Natural killer cell (primary cell): ENCODE measurements at regions not wholly inside any gene's neighbourhood (a gene's known extent, or its start where the extent isn't known, plus 50 kb on each side); places are given as distances from the start of the nearest gene placed in this dataset.

Experiments used
- ATAC-seq, 3 donors: fragments of 150-1000 bp in 2 of 3; fragments of 200-7000 bp in 1 of 3; cut with Tn5 transposase; 1 replicate in 1 of 3; 2 replicates in 2 of 3; pipeline ENCODE4 v1.10.0; 2021; ENCODE audit warnings: mild to moderate bottlenecking in 2 of 3, moderate library complexity in 2 of 3
- DNase-seq, 2 donors: peaks; one replicate each; pipeline versions ENCODE4 v3.0.0 to v3.0.0-alpha.2; 2013 to 2021; ENCODE audit warnings: mixed read lengths in 1 of 2
- H3K27ac ChIP-seq: one replicate; pipeline ENCODE4 v1.5.1; 2013; ENCODE audit warnings: mild to moderate bottlenecking, low read length
- H3K27me3 ChIP-seq: one replicate; pipeline ENCODE4 v1.6.1; 2013; ENCODE audit warnings: low read length; ENCODE audit not compliant: control insufficient read depth, insufficient read depth
- H3K36me3 ChIP-seq: one replicate; pipeline ENCODE4 v1.6.1; 2013; ENCODE audit warnings: low read length; ENCODE audit not compliant: control insufficient read depth, insufficient read depth
- H3K4me1 ChIP-seq: one replicate; pipeline ENCODE4 v1.6.1; 2013; ENCODE audit warnings: low read length; ENCODE audit not compliant: control insufficient read depth, insufficient read depth
- H3K4me3 ChIP-seq: one replicate; pipeline ENCODE4 v1.5.1; 2013; ENCODE audit warnings: low read length
- H3K9me3 ChIP-seq: one replicate; pipeline ENCODE4 v1.6.1; 2013; ENCODE audit warnings: low read length; ENCODE audit not compliant: control insufficient read depth, insufficient read depth
- H3K27ac Mint-ChIP-seq, 2 donors: one replicate each; pipeline ENCODE4 v1.8.0; 2022; ENCODE audit warnings: mild to moderate bottlenecking in 2 of 2, mixed read lengths in 2 of 2, moderate library complexity in 1 of 2
- H3K27me3 Mint-ChIP-seq, 2 donors: one replicate each; pipeline ENCODE4 v1.8.0; 2022; ENCODE audit warnings: low read depth in 2 of 2, mixed read lengths in 2 of 2
- H3K36me3 Mint-ChIP-seq: one replicate; pipeline ENCODE4 v1.8.0; 2022; ENCODE audit warnings: mixed read lengths
- H3K4me1 Mint-ChIP-seq, 2 donors: one replicate each; pipeline ENCODE4 v1.8.0; 2022; ENCODE audit warnings: mixed read lengths in 2 of 2
- H3K4me3 Mint-ChIP-seq: one replicate; pipeline ENCODE4 v1.8.0; 2022; ENCODE audit warnings: mild to moderate bottlenecking, moderate library complexity, mixed read lengths
- H3K9me3 Mint-ChIP-seq, 2 donors: one replicate each; pipeline ENCODE4 v1.8.0; 2022; ENCODE audit warnings: mixed read lengths in 2 of 2
- CTCF ChIP-seq: fragments of 200-600 bp; IDR thresholded peaks from one replicate; pipeline ENCODE4 v1.8.0; 2022; ENCODE audit warnings: antibody characterized with exemption
- WGBS: methylation state at CpG from one replicate; pipeline ENCODE4 v1.1.7; 2013; ENCODE audit warnings: missing lambda C conversion rate; ENCODE audit not compliant: insufficient coverage; 5-methylcytosine and 5-hydroxymethylcytosine counted together
- intact Hi-C: fragments of 100-400 bp; cut with micrococcal nuclease; formaldehyde crosslinking; loops from one replicate; pipeline ENCODE4 v1.14.2; 2022

GRCh38 chr17:71625330-71625729, 495.5 kb upstream of the SOX9 start:
- H3K27me3 Mint-ChIP-seq, result no peaks in the 10 kb centered on the region
- H3K36me3 Mint-ChIP-seq, result no peaks in the 10 kb centered on the region
- H3K4me3 ChIP-seq, result no peak overlapping the region
- H3K4me3 Mint-ChIP-seq, result no peak overlapping the region
- H3K27ac Mint-ChIP-seq, result no peak overlapping the region
- no peaks in the 10 kb centered on the region for H3K9me3 ChIP-seq
- no peak overlapping the region for H3K27ac ChIP-seq
- H3K27me3 ChIP-seq, result no peaks in the 10 kb centered on the region
- ATAC-seq (no peak), DNase-seq (no peak)
- intact Hi-C loops, result no loop called here
- no peaks in the 10 kb centered on the region for H3K4me1 Mint-ChIP-seq
- no peaks in the 10 kb centered on the region for H3K36me3 ChIP-seq
- H3K9me3 Mint-ChIP-seq, result peaks cover 13% of the 10 kb centered on the region in 2 donors
- WGBS, result no CpG with 5 or more reads among the region's 1 CpG
- TF ChIP-seq CTCF, result no peak
- no peaks in the 10 kb centered on the region for H3K4me1 ChIP-seq

- H3K4me3 ChIP-seq, result no peak overlapping the region
- no peaks in the 10 kb centered on the region for H3K9me3 ChIP-seq
- no peaks in the 10 kb centered on the region for H3K36me3 ChIP-seq
- Mint-ChIP-seq H3K4me3 (no peak overlapping the region), H3K9me3 (peaks cover 9 to 10% of the 10 kb centered on the region in 2 donors), H3K27me3 (no peaks in the 10 kb centered on the region), H3K36me3 (no peaks in the 10 kb centered on the region), H3K27ac (no peak overlapping the region), H3K4me1 (no peaks in the 10 kb centered on the region)
- WGBS, result 45% methylated on average over 1 of the region's 1 CpG
- DNase-seq (no peak), ATAC-seq (no peak)
- no peaks in the 10 kb centered on the region for H3K27me3 ChIP-seq
- H3K4me1 ChIP-seq, result no peaks in the 10 kb centered on the region
- H3K27ac ChIP-seq, result no peak overlapping the region
- no peak for TF ChIP-seq CTCF
- intact Hi-C loops, result no loop called here
Observed at GRCh38 chr17:71628306-71628705, 492.5 kb upstream of the SOX9 start.

- no peaks in the 10 kb centered on the region for H3K4me1 Mint-ChIP-seq
- DNase-seq (no peak), ATAC-seq (no peak)
- no peak overlapping the region for H3K27ac ChIP-seq
- H3K9me3 ChIP-seq, result no peaks in the 10 kb centered on the region
- no peak overlapping the region for H3K27ac Mint-ChIP-seq
- no peaks in the 10 kb centered on the region for H3K4me1 ChIP-seq
- WGBS, result 71% methylated on average over 1 of the region's 1 CpG
- no peaks in the 10 kb centered on the region for H3K27me3 ChIP-seq
- H3K4me3 ChIP-seq, result no peak overlapping the region
- no peak for TF ChIP-seq CTCF
- H3K27me3 Mint-ChIP-seq, result no peaks in the 10 kb centered on the region
- no peak overlapping the region for H3K4me3 Mint-ChIP-seq
- no peaks in the 10 kb centered on the region for H3K36me3 Mint-ChIP-seq
- H3K36me3 ChIP-seq, result no peaks in the 10 kb centered on the region
- intact Hi-C loops, result no loop called here
- H3K9me3 Mint-ChIP-seq, result peaks cover 6 to 8% of the 10 kb centered on the region in 2 donors
Observed at GRCh38 chr17:71631483-71631882, 489.3 kb upstream of the SOX9 start.

GRCh38 chr17:71632328-71632727, 488.5 kb upstream of the SOX9 start:
- no peaks in the 10 kb centered on the region for H3K4me1 Mint-ChIP-seq
- H3K27ac Mint-ChIP-seq, result no peak overlapping the region
- intact Hi-C loops, result no loop called here
- 80% methylated on average over 2 of the region's 2 CpGs for WGBS
- H3K36me3 ChIP-seq, result no peaks in the 10 kb centered on the region
- no peak overlapping the region for H3K4me3 Mint-ChIP-seq
- no peaks in the 10 kb centered on the region for H3K9me3 ChIP-seq
- H3K27me3 Mint-ChIP-seq, result no peaks in the 10 kb centered on the region
- TF ChIP-seq CTCF, result no peak
- H3K4me1 ChIP-seq, result no peaks in the 10 kb centered on the region
- H3K36me3 Mint-ChIP-seq, result no peaks in the 10 kb centered on the region
- no peaks in the 10 kb centered on the region for H3K27me3 ChIP-seq
- no peak overlapping the region for H3K4me3 ChIP-seq
- peaks cover 4 to 5% of the 10 kb centered on the region in 2 donors for H3K9me3 Mint-ChIP-seq
- ATAC-seq, result no peak
- H3K27ac ChIP-seq, result no peak overlapping the region
- DNase-seq, result no peak
